Astrocyte of the spinal cord (primary cell): ENCODE measurements at regions not wholly inside any gene's neighbourhood (a gene's known extent, or its start where the extent isn't known, plus 50 kb on each side); places are given as distances from the start of the nearest gene placed in this dataset.

Experiments
- DNase-seq: peaks from one replicate; pipeline ENCODE4 v3.0.0; 2011; ENCODE audit warnings: low read depth, low spot score
- H3K4me3 ChIP-seq: 2 replicates; pipeline ENCODE4 v1.5.1; 2011; ENCODE audit warnings: low read depth, mild to moderate bottlenecking, low read length, moderate library complexity
- CTCF ChIP-seq: IDR thresholded peaks from 2 replicates; pipeline ENCODE4 v1.5.1; 2012; ENCODE audit warnings: low read depth, mild to moderate bottlenecking, low read length, inconsistent platforms
- in situ Hi-C: cut with HindIII; loops from 2 replicates; pipeline ENCODE4 v1.10.0; 2017; ENCODE audit warnings: low sequenced_read_pairs

GRCh38 chr6:12645941-12646340 lies 70.6 kb upstream of the PHACTR1 start:
- in situ Hi-C loops: no loop called here
- no peak for TF ChIP-seq CTCF
- DNase-seq: no peak
- no peak overlapping the region for H3K4me3 ChIP-seq

- H3K4me3 ChIP-seq: no peak overlapping the region
- TF ChIP-seq CTCF: no peak
- in situ Hi-C loops: no loop called here
- no peak for DNase-seq
Observed at GRCh38 chr6:12648171-12648570, 68.4 kb upstream of the PHACTR1 start.

GRCh38 chr6:12649325-12649724 lies 67.2 kb upstream of the PHACTR1 start:
- TF ChIP-seq CTCF: no peak
- H3K4me3 ChIP-seq: no peak overlapping the region
- in situ Hi-C loops: no loop called here
- no peak for DNase-seq

GRCh38 chr6:12653486-12653885 lies 63.1 kb upstream of the PHACTR1 start:
- in situ Hi-C loops: no loop called here
- no peak for TF ChIP-seq CTCF
- H3K4me3 ChIP-seq: no peak overlapping the region
- no peak for DNase-seq

- no peak for TF ChIP-seq CTCF
- in situ Hi-C loops: no loop called here
Observed at GRCh38 chr6:12654107-12654506, 62.5 kb upstream of the PHACTR1 start.

GRCh38 chr6:12654514-12654913 lies 62.1 kb upstream of the PHACTR1 start:
- in situ Hi-C loops: no loop called here
- no peak for DNase-seq
- no peak for TF ChIP-seq CTCF

More at GRCh38 chr6:12654107-12654506, 62.5 kb upstream of the PHACTR1 start:
- H3K4me3 ChIP-seq: no peak overlapping the region
- DNase-seq: no peak

GRCh38 chr6:12656906-12657305 lies 59.7 kb upstream of the PHACTR1 start:
- TF ChIP-seq CTCF: no peak
- H3K4me3 ChIP-seq: no peak overlapping the region
- no peak for DNase-seq
- in situ Hi-C loops: no loop called here

More at GRCh38 chr6:12654514-12654913, 62.1 kb upstream of the PHACTR1 start:
- H3K4me3 ChIP-seq: no peak overlapping the region
